ENCODE measurements at regions not wholly inside any gene's neighbourhood (a gene's known extent, or its start where the extent isn't known, plus 50 kb on each side); places are given as distances from the start of the nearest gene placed in this dataset.

DNA sequence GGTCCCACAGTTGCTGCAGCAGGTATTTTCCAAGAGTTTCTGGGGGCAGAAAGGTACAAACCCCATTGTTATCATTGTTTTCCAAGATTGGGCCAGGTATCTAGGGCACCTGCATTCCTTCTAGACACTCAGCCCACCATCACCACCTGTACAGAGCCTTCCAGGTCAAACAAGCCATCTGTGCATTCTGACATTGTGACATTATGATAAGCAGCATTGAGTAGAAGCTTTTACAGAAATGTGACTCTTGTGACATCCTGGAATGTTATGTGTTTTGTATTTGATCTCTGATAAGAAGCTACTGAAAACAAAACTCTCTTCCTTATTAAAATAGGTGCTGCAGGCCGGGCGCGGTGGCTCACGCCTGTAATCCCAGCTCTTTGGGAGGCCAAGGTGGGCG lies 128.1 kb upstream of the CCN2 start:
- DNase-seq (ENCODE audit: low read depth, low spot score) = no peak
- Histone ChIP-seq H3K9me3 (ENCODE audit: low read depth, low read length) (no peaks in the 10 kb centered on the region), H3K27ac (no peak overlapping the region), H3K9ac (ENCODE audit: insufficient read length) (no peak overlapping the region), H3K4me3 (no peak overlapping the region), H3K36me3 (ENCODE audit: insufficient read depth, low read length) (no peaks in the 10 kb centered on the region)
- TF ChIP-seq EZH2 (IDR thresholded peaks at IDR 0.05) (no peak), POLR2AphosphoS5 (IDR thresholded peaks at IDR 0.05; ENCODE audit: borderline replicate concordance, low read depth, low read length) (no peak), FOXP2 (optimal IDR thresholded peaks at IDR 0.05; ENCODE audit: control extremely low read depth, extremely low read length, insufficient read depth) (no peak)

GRCh38 chr6:132076452-132076851 lies 125.3 kb upstream of the CCN2 start:
- no peak for DNase-seq (ENCODE audit: low read depth, low spot score)
- H3K9ac ChIP-seq (ENCODE audit: insufficient read length) = no peak overlapping the region
- no peak overlapping the region for H3K27ac ChIP-seq
- H3K4me3 ChIP-seq = no peak overlapping the region
- no peaks in the 10 kb centered on the region for H3K9me3 ChIP-seq (ENCODE audit: low read depth, low read length)
- H3K36me3 ChIP-seq (ENCODE audit: insufficient read depth, low read length) = no peaks in the 10 kb centered on the region
- TF ChIP-seq POLR2AphosphoS5 (IDR thresholded peaks at IDR 0.05; ENCODE audit: borderline replicate concordance, low read depth, low read length) (no peak), FOXP2 (optimal IDR thresholded peaks at IDR 0.05; ENCODE audit: control extremely low read depth, extremely low read length, insufficient read depth) (no peak)

- TF ChIP-seq EZH2 (IDR thresholded peaks at IDR 0.05) (no peak), POLR2AphosphoS5 (IDR thresholded peaks at IDR 0.05; ENCODE audit: borderline replicate concordance, low read depth, low read length) (no peak), FOXP2 (optimal IDR thresholded peaks at IDR 0.05; ENCODE audit: control extremely low read depth, extremely low read length, insufficient read depth) (no peak)
- Histone ChIP-seq H3K9ac (ENCODE audit: insufficient read length) (no peak overlapping the region), H3K9me3 (ENCODE audit: low read depth, low read length) (no peaks in the 10 kb centered on the region), H3K36me3 (ENCODE audit: insufficient read depth, low read length) (no peaks in the 10 kb centered on the region), H3K27ac (no peak overlapping the region), H3K4me3 (no peak overlapping the region)
- DNase-seq (ENCODE audit: low read depth, low spot score) = no peak
These were observed 121.7 kb upstream of the CCN2 start for GRCh38 chr6:132072831-132073230.

DNA sequence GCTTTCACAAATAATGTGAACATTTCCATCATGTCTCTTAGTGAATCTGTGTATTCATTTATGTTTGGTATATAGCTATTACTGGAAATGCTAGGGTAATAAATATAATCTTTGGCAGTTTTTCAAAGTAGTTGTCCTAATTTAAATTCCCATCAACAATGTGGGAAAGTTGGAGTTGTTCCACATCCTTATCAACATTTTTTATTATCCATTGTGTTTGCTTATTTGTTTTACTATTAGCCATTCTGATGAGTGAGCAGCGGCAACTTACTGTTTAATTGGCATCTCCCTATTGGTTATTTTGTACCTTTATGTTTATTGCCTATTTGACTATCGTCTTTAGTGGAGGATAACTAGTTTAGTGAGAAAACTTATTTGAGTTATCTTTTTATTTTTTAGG lies 121.1 kb upstream of the CCN2 start:
- Histone ChIP-seq H3K4me3 (no peak overlapping the region), H3K36me3 (ENCODE audit: insufficient read depth, low read length) (no peaks in the 10 kb centered on the region), H3K27ac (no peak overlapping the region), H3K9ac (ENCODE audit: insufficient read length) (no peak overlapping the region), H3K9me3 (ENCODE audit: low read depth, low read length) (no peaks in the 10 kb centered on the region)
- DNase-seq (ENCODE audit: low read depth, low spot score) = no peak
- TF ChIP-seq POLR2AphosphoS5 (IDR thresholded peaks at IDR 0.05; ENCODE audit: borderline replicate concordance, low read depth, low read length) (no peak), EZH2 (IDR thresholded peaks at IDR 0.05) (no peak), FOXP2 (optimal IDR thresholded peaks at IDR 0.05; ENCODE audit: control extremely low read depth, extremely low read length, insufficient read depth) (no peak)

- Histone ChIP-seq H3K27ac (no peak overlapping the region), H3K9ac (ENCODE audit: insufficient read length) (no peak overlapping the region), H3K9me3 (ENCODE audit: low read depth, low read length) (no peaks in the 10 kb centered on the region), H3K36me3 (ENCODE audit: insufficient read depth, low read length) (no peaks in the 10 kb centered on the region), H3K4me3 (no peak overlapping the region)
- TF ChIP-seq POLR2AphosphoS5 (IDR thresholded peaks at IDR 0.05; ENCODE audit: borderline replicate concordance, low read depth, low read length) (no peak), EZH2 (IDR thresholded peaks at IDR 0.05) (no peak)
- DNase-seq (ENCODE audit: low read depth, low spot score) = no peak
These were observed 119.2 kb upstream of the CCN2 start for GRCh38 chr6:132070356-132070755.

- Histone ChIP-seq H3K9ac (ENCODE audit: insufficient read length) (no peak overlapping the region), H3K36me3 (ENCODE audit: insufficient read depth, low read length) (no peaks in the 10 kb centered on the region), H3K27ac (no peak overlapping the region), H3K9me3 (ENCODE audit: low read depth, low read length) (no peaks in the 10 kb centered on the region), H3K4me3 (no peak overlapping the region)
- TF ChIP-seq FOXP2 (optimal IDR thresholded peaks at IDR 0.05; ENCODE audit: control extremely low read depth, extremely low read length, insufficient read depth) (no peak), EZH2 (IDR thresholded peaks at IDR 0.05) (no peak), POLR2AphosphoS5 (IDR thresholded peaks at IDR 0.05; ENCODE audit: borderline replicate concordance, low read depth, low read length) (no peak)
- DNase-seq (ENCODE audit: low read depth, low spot score) = no peak
These were observed 117.6 kb upstream of the CCN2 start for GRCh38 chr6:132068766-132069165.

GRCh38 chr6:132067286-132067685 lies 116.1 kb upstream of the CCN2 start:
- H3K4me3 ChIP-seq = no peak overlapping the region
- TF ChIP-seq FOXP2 (optimal IDR thresholded peaks at IDR 0.05; ENCODE audit: control extremely low read depth, extremely low read length, insufficient read depth) (no peak), EZH2 (IDR thresholded peaks at IDR 0.05) (no peak), POLR2AphosphoS5 (IDR thresholded peaks at IDR 0.05; ENCODE audit: borderline replicate concordance, low read depth, low read length) (no peak)
- no peaks in the 10 kb centered on the region for H3K9me3 ChIP-seq (ENCODE audit: low read depth, low read length)
- no peak overlapping the region; the same call in 1 of the 2 replicates for H3K27ac ChIP-seq
- no peaks in the 10 kb centered on the region for H3K36me3 ChIP-seq (ENCODE audit: insufficient read depth, low read length)
- H3K9ac ChIP-seq (ENCODE audit: insufficient read length) = no peak overlapping the region
- no peak for DNase-seq (ENCODE audit: low read depth, low spot score)

DNA sequence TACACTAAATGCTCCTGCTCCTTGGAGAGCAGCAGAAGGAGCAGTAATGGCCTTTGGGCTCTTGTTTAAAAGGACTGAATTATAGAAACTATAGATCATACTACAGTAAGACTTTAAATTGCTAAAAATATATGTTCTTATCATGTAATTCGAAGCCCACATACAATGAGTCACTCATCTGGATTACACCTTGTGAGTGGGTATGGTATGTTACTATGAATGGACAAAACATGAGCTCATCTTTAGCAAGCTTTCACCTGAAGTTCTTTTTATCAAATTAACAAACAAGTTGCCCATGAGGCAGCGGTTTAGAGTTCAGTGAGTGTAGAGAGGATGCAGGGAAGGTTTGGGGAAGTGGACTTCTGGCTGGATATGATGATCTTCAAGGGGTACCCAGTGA lies 114.4 kb upstream of the CCN2 start:
- TF ChIP-seq EZH2 (IDR thresholded peaks at IDR 0.05) (no peak), POLR2AphosphoS5 (IDR thresholded peaks at IDR 0.05; ENCODE audit: borderline replicate concordance, low read depth, low read length) (no peak), FOXP2 (optimal IDR thresholded peaks at IDR 0.05; ENCODE audit: control extremely low read depth, extremely low read length, insufficient read depth) (no peak)
- no peak for DNase-seq (ENCODE audit: low read depth, low spot score)
- H3K27ac ChIP-seq = no peak overlapping the region
- no peaks in the 10 kb centered on the region for H3K36me3 ChIP-seq (ENCODE audit: insufficient read depth, low read length)
- no peak overlapping the region for H3K9ac ChIP-seq (ENCODE audit: insufficient read length)
- no peaks in the 10 kb centered on the region for H3K9me3 ChIP-seq (ENCODE audit: low read depth, low read length)
- H3K4me3 ChIP-seq = no peak overlapping the region

- DNase-seq (ENCODE audit: low read depth, low spot score) = no peak
- no peak overlapping the region for H3K27ac ChIP-seq
- TF ChIP-seq EZH2 (IDR thresholded peaks at IDR 0.05) (no peak), FOXP2 (optimal IDR thresholded peaks at IDR 0.05; ENCODE audit: control extremely low read depth, extremely low read length, insufficient read depth) (no peak), POLR2AphosphoS5 (IDR thresholded peaks at IDR 0.05; ENCODE audit: borderline replicate concordance, low read depth, low read length) (no peak)
These were observed 112.6 kb upstream of the CCN2 start for GRCh38 chr6:132063738-132064137.

More at GRCh38 chr6:132063738-132064137, 112.6 kb upstream of the CCN2 start:
- H3K9me3 ChIP-seq (ENCODE audit: low read depth, low read length) = no peaks in the 10 kb centered on the region
- H3K9ac ChIP-seq (ENCODE audit: insufficient read length) = no peak overlapping the region
- no peak overlapping the region for H3K4me3 ChIP-seq
- H3K36me3 ChIP-seq (ENCODE audit: insufficient read depth, low read length) = no peaks in the 10 kb centered on the region
